SK-N-SH treated with all-trans-retinoic acid at 6 μM for 48 hours (cell line): ENCODE measurements at regions not wholly inside any gene's neighbourhood (a gene's known extent, or its start where the extent isn't known, plus 50 kb on each side); places are given as distances from the start of the nearest gene placed in this dataset.

Experiments used
- CSDC2 ChIP-seq: fragments of 250-450 bp; sonication (Bioruptor Pico); IDR thresholded peaks from 2 replicates; pipeline ENCODE4 v1.5.0; 2020; ENCODE audit warnings: mild to moderate bottlenecking, moderate library complexity
- ISL1 ChIP-seq: fragments of 250-450 bp; sonication (Bioruptor Pico); IDR thresholded peaks from 2 replicates; pipeline ENCODE4 v2.1.2; 2022; ENCODE audit warnings: mild to moderate bottlenecking, moderate library complexity
- TCF4 ChIP-seq: fragments of 250-450 bp; sonication (Bioruptor Pico); IDR thresholded peaks from 2 replicates; pipeline ENCODE4 v1.8.0; 2021; ENCODE audit warnings: mild to moderate bottlenecking, moderate library complexity, borderline replicate concordance

GRCh38 chr5:60517850-60518249, 182.1 kb downstream of the DEPDC1B start:
- no peak for TF ChIP-seq TCF4 (CRISPR knock-in tag)
- TF ChIP-seq CSDC2 (CRISPR knock-in tag) = no peak
- TF ChIP-seq ISL1 (CRISPR knock-in tag) = no peak
